Suprapubic skin (tissue), 4 donors: ENCODE measurements at regions not wholly inside any gene's neighbourhood (a gene's known extent, or its start where the extent isn't known, plus 50 kb on each side); places are given as distances from the start of the nearest gene placed in this dataset.

ENCODE experiments used
- DNase-seq, 2 donors: peaks; one replicate each; pipeline ENCODE4 v3.0.0-alpha.2; 2019; ENCODE audit warnings: low spot score in 2 of 2
- H3K27ac ChIP-seq: fragments of 200-600 bp; sonication (generic); one replicate; pipeline ENCODE4 v1.5.1; 2019
- H3K27me3 ChIP-seq: fragments of 200-600 bp; sonication (generic); one replicate; pipeline ENCODE4 v1.5.1; 2019
- H3K36me3 ChIP-seq: fragments of 200-600 bp; sonication (generic); one replicate; pipeline ENCODE4 v1.5.1; 2019
- H3K4me1 ChIP-seq: fragments of 200-600 bp; sonication (generic); one replicate; pipeline ENCODE4 v1.5.1; 2019
- H3K4me3 ChIP-seq: fragments of 200-600 bp; sonication (generic); one replicate; pipeline ENCODE4 v1.5.1; 2019; ENCODE audit warnings: mild to moderate bottlenecking
- H3K9me3 ChIP-seq: fragments of 200-600 bp; sonication (generic); one replicate; pipeline ENCODE4 v1.5.1; 2019
- CTCF ChIP-seq, 2 donors: fragments of 200-600 bp in 1 of 2; fragments of 450-650 bp in 1 of 2; sonication (generic) in 1 of 2; IDR thresholded peaks; one replicate each; pipeline ENCODE4 v1.5.1; 2016 to 2019; ENCODE audit warnings: antibody characterized with exemption in 2 of 2, mild to moderate bottlenecking in 1 of 2, moderate library complexity in 1 of 2
- EP300 ChIP-seq: sonication (generic); formaldehyde crosslinking; IDR thresholded peaks from one replicate; pipeline ENCODE4 v1.6.1; 2017; ENCODE audit warnings: antibody characterized with exemption
- POLR2A ChIP-seq, 2 donors: fragments of 450-650 bp; IDR thresholded peaks; one replicate each; pipeline ENCODE4 v1.6.1; 2017; ENCODE audit warnings: antibody characterized with exemption in 2 of 2, mild to moderate bottlenecking in 2 of 2, moderate library complexity in 2 of 2
- POLR2AphosphoS5 ChIP-seq, 3 donors: sonication (generic); formaldehyde crosslinking; IDR thresholded peaks; one replicate each; pipeline ENCODE4 v1.6.1; 2017; ENCODE audit warnings: antibody characterized with exemption in 3 of 3
- WGBS: methylation state at CpG from one replicate; pipeline ENCODE4 v1.1.5; 2018; 5-methylcytosine and 5-hydroxymethylcytosine counted together

GRCh38 chr5:75002271-75002670, 50.1 kb downstream of the GCNT4 start:
- TF ChIP-seq POLR2AphosphoS5 (IDR thresholded peaks at IDR 0.05) = no peak
- TF ChIP-seq POLR2A (IDR thresholded peaks at IDR 0.05) = no peak
- no peak for TF ChIP-seq EP300
- TF ChIP-seq CTCF (IDR thresholded peaks at IDR 0.05) = no peak
- Histone ChIP-seq H3K27ac (no peak overlapping the region), H3K27me3 (no peaks in the 10 kb centered on the region), H3K36me3 (no peaks in the 10 kb centered on the region), H3K9me3 (no peaks in the 10 kb centered on the region), H3K4me3 (no peak overlapping the region), H3K4me1 (no peaks in the 10 kb centered on the region)
- no peak for DNase-seq
- 94% methylated on average over 4 of the region's 4 CpGs for WGBS

GRCh38 chr5:74995926-74996325, 56.4 kb downstream of the GCNT4 start:
- WGBS = 63% methylated on average over 1 of the region's 1 CpG
- Histone ChIP-seq H3K4me1 (no peaks in the 10 kb centered on the region), H3K9me3 (no peaks in the 10 kb centered on the region), H3K27ac (no peak overlapping the region), H3K4me3 (no peak overlapping the region), H3K36me3 (no peaks in the 10 kb centered on the region), H3K27me3 (no peaks in the 10 kb centered on the region)
- TF ChIP-seq CTCF (IDR thresholded peaks at IDR 0.05) (no peak), POLR2A (IDR thresholded peaks at IDR 0.05) (no peak), EP300 (no peak), POLR2AphosphoS5 (IDR thresholded peaks at IDR 0.05) (no peak)
- no peak for DNase-seq

- Histone ChIP-seq H3K27me3 (no peaks in the 10 kb centered on the region), H3K9me3 (no peaks in the 10 kb centered on the region), H3K36me3 (no peaks in the 10 kb centered on the region), H3K4me1 (no peaks in the 10 kb centered on the region), H3K4me3 (no peak overlapping the region), H3K27ac (no peak overlapping the region)
- WGBS = 68% methylated on average over 2 of the region's 2 CpGs
- TF ChIP-seq POLR2AphosphoS5 (IDR thresholded peaks at IDR 0.05) (no peak), CTCF (IDR thresholded peaks at IDR 0.05) (no peak), POLR2A (IDR thresholded peaks at IDR 0.05) (no peak), EP300 (no peak)
- DNase-seq = no peak
Observed at GRCh38 chr5:74994826-74995225, 57.5 kb downstream of the GCNT4 start.

GRCh38 chr5:74993743-74994142, 58.6 kb downstream of the GCNT4 start:
- no peak overlapping the region for H3K27ac ChIP-seq
- H3K27me3 ChIP-seq = no peaks in the 10 kb centered on the region
- no peaks in the 10 kb centered on the region for H3K36me3 ChIP-seq
- H3K4me3 ChIP-seq = no peak overlapping the region
- H3K4me1 ChIP-seq = no peaks in the 10 kb centered on the region
- 91% methylated on average over 4 of the region's 4 CpGs for WGBS
- no peaks in the 10 kb centered on the region for H3K9me3 ChIP-seq
- no peak for TF ChIP-seq EP300
- no peak for TF ChIP-seq CTCF (IDR thresholded peaks at IDR 0.05)
- no peak for TF ChIP-seq POLR2A (IDR thresholded peaks at IDR 0.05)
- TF ChIP-seq POLR2AphosphoS5 (IDR thresholded peaks at IDR 0.05) = no peak
- no peak for DNase-seq

- no peaks in the 10 kb centered on the region for H3K27me3 ChIP-seq
- no peak for DNase-seq
- H3K4me3 ChIP-seq = no peak overlapping the region
- TF ChIP-seq CTCF (IDR thresholded peaks at IDR 0.05) (no peak), POLR2A (IDR thresholded peaks at IDR 0.05) (no peak), POLR2AphosphoS5 (IDR thresholded peaks at IDR 0.05) (no peak), EP300 (no peak)
- no peak overlapping the region for H3K27ac ChIP-seq
- H3K4me1 ChIP-seq = no peaks in the 10 kb centered on the region
- WGBS = 63% methylated on average over 4 of the region's 4 CpGs
- H3K36me3 ChIP-seq = no peaks in the 10 kb centered on the region
- no peaks in the 10 kb centered on the region for H3K9me3 ChIP-seq
Observed at GRCh38 chr5:74992791-74993190, 59.6 kb downstream of the GCNT4 start.
